ENCODE measurements at regions not wholly inside any gene's neighbourhood (a gene's known extent, or its start where the extent isn't known, plus 50 kb on each side); places are given as distances from the start of the nearest gene placed in this dataset.

GRCh38 chr19:27762933-27763332 is 1450.0 kb downstream of the UQCRFS1 start (continued):
- TF ChIP-seq KDM1A (IDR thresholded peaks at IDR 0.05; ENCODE audit: borderline replicate concordance) (no peak), EP300 (IDR thresholded peaks at IDR 0.05; ENCODE audit: borderline replicate concordance in 1 of 2, control insufficient read depth in 1 of 2, low read depth in 2 of 2, low read length in 2 of 2) (no peak), NFYB (IDR thresholded peaks at IDR 0.05; ENCODE audit: insufficient read depth, low read depth, low read length) (no peak), ZBTB11 (CRISPR knock-in tag; IDR thresholded peaks at IDR 0.05) (no peak), IRF4 (IDR thresholded peaks at IDR 0.05; ENCODE audit: low read depth, low read length) (no peak)

- H3K9me3 ChIP-seq (replicated peaks; ENCODE audit: control insufficient read depth, insufficient read depth, low read length): no peaks in the 10 kb centered on the region; the same call in 2 of the 3 replicates
- 68% methylated on average over 6 of the region's 6 CpGs for WGBS (ENCODE audit: insufficient coverage, insufficient replicate concordance, low lambda C conversion rate, missing lambda C conversion rate)
These were observed 1453.1 kb downstream of the UQCRFS1 start for GRCh38 chr19:27759896-27760295.

More at GRCh38 chr19:27759896-27760295, 1453.1 kb downstream of the UQCRFS1 start:
- no TSS peak for BruUV-seq (replicated peaks)
- Histone ChIP-seq H3K9ac (ENCODE audit: control insufficient read depth, insufficient read depth, low read length) (no peak overlapping the region), H3K27ac (ENCODE audit: control insufficient read depth, insufficient read depth) (no peak overlapping the region), H3K4me2 (ENCODE audit: control insufficient read depth, insufficient read depth) (no peak overlapping the region), H3K36me3 (ENCODE audit: control insufficient read depth in 2 of 2, insufficient read depth in 2 of 2, low read length in 1 of 2) (no peaks in the 10 kb centered on the region), H3K4me3 (no peak overlapping the region), H3K4me1 (ENCODE audit: control insufficient read depth, insufficient read depth, low read length) (no peaks in the 10 kb centered on the region), H3K27me3 (replicated peaks in 1 of 2; ENCODE audit: control insufficient read depth in 2 of 2, insufficient read depth in 2 of 2, low read length in 1 of 2) (no peaks in the 10 kb centered on the region), H2AFZ (ENCODE audit: control insufficient read depth, low read depth, low read length) (no peak overlapping the region), H3K79me2 (ENCODE audit: control insufficient read depth, insufficient read depth, low read length) (no peaks in the 10 kb centered on the region), H4K20me1 (ENCODE audit: control insufficient read depth, insufficient read depth) (no peaks in the 10 kb centered on the region)
- CTCF ChIA-PET: no interaction called here
- in situ Hi-C loops (cut with MboI) (no loop called here), intact Hi-C loops (cut with micrococcal nuclease; ENCODE audit: unreplicated experiment) (no loop called here)
- RAD21 ChIA-PET (ENCODE audit: unreplicated experiment): no interaction called here
- TF ChIP-seq ZSCAN29 (IDR thresholded peaks at IDR 0.05) (no peak), RCOR1 (conservative IDR thresholded peaks at IDR 0.05; ENCODE audit: low read depth, low read length) (no peak), CHD2 (IDR thresholded peaks at IDR 0.05; ENCODE audit: borderline replicate concordance, low read depth, low read length) (no peak), ZNF384 (IDR thresholded peaks at IDR 0.05; ENCODE audit: borderline replicate concordance, low read depth, low read length) (no peak), JUNB (IDR thresholded peaks at IDR 0.05) (no peak), ATF2 (IDR thresholded peaks at IDR 0.05; ENCODE audit: low read length) (no peak), ATF7 (IDR thresholded peaks at IDR 0.05; ENCODE audit: low read depth) (no peak), EZH2 (IDR thresholded peaks at IDR 0.05; ENCODE audit: borderline replicate concordance, control insufficient read depth, low read depth, low read length) (no peak), TCF3 (IDR thresholded peaks at IDR 0.05; ENCODE audit: borderline replicate concordance, insufficient read depth, low read depth, low read length) (no peak), MEF2B (IDR thresholded peaks at IDR 0.05; ENCODE audit: partially characterized antibody, poor library complexity, severe bottlenecking) (no peak), PAX5 (IDR thresholded peaks at IDR 0.05; ENCODE audit: borderline replicate concordance, low read depth, low read length) (no peak)
- no peak for FAIRE-seq
- SMC1A ChIA-PET (ENCODE audit: uncharacterized antibody, unreplicated experiment): no interaction called here
- ATAC-seq: no peak
- POLR2A ChIA-PET: no interaction called here
- no peak for DNase-seq (ENCODE audit: low read depth, low spot score)
